Endothelial cell of umbilical vein (primary cell): ENCODE measurements at regions not wholly inside any gene's neighbourhood (a gene's known extent, or its start where the extent isn't known, plus 50 kb on each side); places are given as distances from the start of the nearest gene placed in this dataset.

ENCODE experiments used
- BruUV-seq: library from RNA; stranded (reverse); fragments of 400-500 nt; replicated peaks from 2 replicates; lab custom pipeline; 2021; lab: Mats Ljungman, UMichigan
- CTCF ChIA-PET: fragments of 300-600, 350-600 bp; sonication (Branson Sonifier 250); formaldehyde crosslinking; loops from one replicate; lab custom pipeline; 2021; ENCODE audit warnings: antibody characterized with exemption, inconsistent platforms; lab: Charles Lee
- POLR2A ChIA-PET: fragments of 300-600, 350-600 bp; sonication (Branson Sonifier 250); formaldehyde crosslinking; loops from one replicate; lab custom pipeline; 2021; ENCODE audit warnings: antibody characterized with exemption, inconsistent platforms; lab: Charles Lee
- DNase-seq: peaks from one replicate; pipeline ENCODE4 v3.0.0-alpha.2; 2011; ENCODE audit warnings: low read depth, low spot score
- FAIRE-seq: peaks from 2 replicates; lab custom pipeline; 2011; peaks lifted over from hg19 to GRCh38; lab: Jason Lieb, UNC
- H2AFZ ChIP-seq: 2 replicates; pipeline ENCODE4 v1.6.0; 2012; ENCODE audit warnings: low read depth, low read length, control low read depth, inconsistent platforms
- H3K27ac ChIP-seq: 2 replicates; pipeline ENCODE4 v1.5.1; 2011; ENCODE audit warnings: low read depth, mild to moderate bottlenecking, control low read depth, low read length, moderate library complexity; ENCODE audit not compliant: insufficient read depth
- H3K27me3 ChIP-seq, 2 experiments: 2 replicates each; pipeline versions ENCODE4 v1.6.0 to v1.6.1; 2011; ENCODE audit warnings: low read length in 2 of 2, mixed read lengths in 1 of 2; ENCODE audit not compliant: control insufficient read depth in 2 of 2, insufficient read depth in 2 of 2
- H3K36me3 ChIP-seq, 2 experiments: 2 replicates in 1 of 2; 3 replicates in 1 of 2; pipeline ENCODE4 v1.5.1; 2011; ENCODE audit warnings: low read length in 2 of 2, mild to moderate bottlenecking in 1 of 2, moderate library complexity in 1 of 2; ENCODE audit not compliant: control insufficient read depth in 2 of 2, insufficient read depth in 2 of 2; ENCODE audit errors: extremely low read depth in 1 of 2
- H3K4me1 ChIP-seq: 3 replicates; pipeline ENCODE4 v1.5.1; 2011; ENCODE audit warnings: mild to moderate bottlenecking, low read length; ENCODE audit not compliant: control insufficient read depth, insufficient read depth; ENCODE audit errors: extremely low read depth
- H3K4me2 ChIP-seq: 2 replicates; pipeline ENCODE4 v1.6.1; 2011; ENCODE audit warnings: low read length, control low read depth, mixed read lengths; ENCODE audit not compliant: insufficient read depth
- H3K4me3 ChIP-seq, 3 experiments: fragments of 200-600 bp in 1 of 3; sonication (generic), shearing (Covaris generic) in 1 of 3; replicated peaks in 1 of 3; 2 replicates each; pipeline ENCODE4 v1.5.1; 2011 to 2016; ENCODE audit warnings: control low read depth in 3 of 3, low read length in 3 of 3, mild to moderate bottlenecking in 2 of 3, inconsistent platforms in 1 of 3, low read depth in 1 of 3, moderate library complexity in 1 of 3; ENCODE audit not compliant: insufficient read depth in 1 of 3
- H3K79me2 ChIP-seq: 2 replicates; pipeline ENCODE4 v1.6.0; 2012; ENCODE audit warnings: low read length, inconsistent platforms; ENCODE audit not compliant: control insufficient read depth, insufficient read depth
- H3K9ac ChIP-seq: replicated peaks from 2 replicates; pipeline ENCODE3; 2011; ENCODE audit warnings: low read length, control low read depth; ENCODE audit not compliant: insufficient read depth; ENCODE audit errors: extremely low read depth
- H3K9me1 ChIP-seq: replicated peaks from 3 replicates; pipeline ENCODE4 v1.6.0; 2011; ENCODE audit warnings: mild to moderate bottlenecking, low read length; ENCODE audit not compliant: control insufficient read depth, insufficient read depth; ENCODE audit errors: extremely low read depth
- H3K9me3 ChIP-seq: replicated peaks from 2 replicates; pipeline ENCODE4 v1.5.1; 2012; ENCODE audit warnings: low read length, inconsistent platforms; ENCODE audit not compliant: control insufficient read depth, insufficient read depth
- H4K20me1 ChIP-seq: replicated peaks from 2 replicates; pipeline ENCODE3; 2011; ENCODE audit warnings: mild to moderate bottlenecking, low read length; ENCODE audit not compliant: control insufficient read depth, insufficient read depth; ENCODE audit errors: extremely low read depth
- CTCF ChIP-seq, 2 donors: IDR thresholded peaks; 1 replicate in 1 of 2; 2 replicates in 1 of 2; pipeline ENCODE4 v1.5.1; 2011; ENCODE audit warnings: low read length in 2 of 2, mild to moderate bottlenecking in 2 of 2, moderate library complexity in 2 of 2, control low read depth in 1 of 2, inconsistent platforms in 1 of 2, low read depth in 1 of 2; ENCODE audit not compliant: insufficient read depth in 1 of 2; ENCODE audit errors: extremely low read depth in 1 of 2
- EZH2 ChIP-seq: IDR thresholded peaks from 2 replicates; pipeline ENCODE4 v1.6.1; 2012; ENCODE audit warnings: borderline replicate concordance, low read depth, mild to moderate bottlenecking, moderate library complexity, low read length, inconsistent platforms; ENCODE audit not compliant: severe bottlenecking
- FOS ChIP-seq: IDR thresholded peaks from 2 replicates; pipeline ENCODE4 v1.6.1; 2011; ENCODE audit warnings: mild to moderate bottlenecking, low read length, moderate library complexity, borderline replicate concordance; ENCODE audit not compliant: insufficient read depth
- GATA2 ChIP-seq: IDR thresholded peaks from 2 replicates; pipeline ENCODE4 v1.7.0; 2011; ENCODE audit warnings: low read depth, mild to moderate bottlenecking, moderate library complexity, mixed read lengths, low read length; ENCODE audit not compliant: insufficient read length, insufficient read depth
- JUN ChIP-seq: IDR thresholded peaks from 2 replicates; pipeline ENCODE4 v1.6.1; 2011; ENCODE audit warnings: borderline replicate concordance, low read depth; ENCODE audit not compliant: insufficient read length, insufficient read depth
- MAX ChIP-seq: IDR thresholded peaks from 2 replicates; pipeline ENCODE4 v1.6.1; 2011; ENCODE audit not compliant: insufficient read depth, insufficient read length
- MYC ChIP-seq: IDR thresholded peaks from one replicate; pipeline ENCODE4 v1.6.1; 2011; ENCODE audit warnings: mild to moderate bottlenecking, low read depth, low read length
- POLR2A ChIP-seq: IDR thresholded peaks from 2 replicates; pipeline ENCODE4 v1.6.1; 2012; ENCODE audit warnings: low read depth, mild to moderate bottlenecking, control low read depth, low read length
- POLR2AphosphoS5 ChIP-seq: IDR thresholded peaks from 2 replicates; pipeline ENCODE4 v1.6.1; 2012; ENCODE audit warnings: low read depth, mild to moderate bottlenecking, control low read depth, low read length, moderate library complexity; ENCODE audit not compliant: insufficient read depth
- dilution Hi-C: fragments of 300-500 bp; cut with MboI; formaldehyde crosslinking; loops from one replicate; pipeline ENCODE4 v1.15.0; 2019; ENCODE audit warnings: low sequenced_read_pairs; ENCODE audit not compliant: extremely low pct_ligation_motif_present
- intact Hi-C: fragments of 100-400 bp; cut with micrococcal nuclease; formaldehyde crosslinking; loops from one replicate; pipeline ENCODE4 v1.10.0; 2022

GRCh38 chr18:2050702-2051201 lies 520.6 kb downstream of the METTL4 start:
- H3K27ac ChIP-seq, result no peak overlapping the region
- no peaks in the 10 kb centered on the region for H3K9me1 ChIP-seq
- H3K9ac ChIP-seq, result no peak overlapping the region
- no peaks in the 10 kb centered on the region for H4K20me1 ChIP-seq
- CTCF ChIA-PET, result no interaction called here
- no TSS peak for BruUV-seq
- no peak overlapping the region for H3K4me2 ChIP-seq
- DNase-seq (no peak), FAIRE-seq (no peak)
- no peak overlapping the region for H3K4me3 ChIP-seq
- dilution Hi-C loops (no loop called here), intact Hi-C loops (no loop called here)
- H3K36me3 ChIP-seq, result no peaks in the 10 kb centered on the region
- no peaks in the 10 kb centered on the region for H3K27me3 ChIP-seq
- no peaks in the 10 kb centered on the region for H3K79me2 ChIP-seq
- H3K4me1 ChIP-seq, result no peaks in the 10 kb centered on the region
- H2AFZ ChIP-seq, result no peak overlapping the region
- POLR2A ChIA-PET, result no interaction called here
- TF ChIP-seq CTCF (IDR thresholded peaks at IDR 0.05; ENCODE audit: extremely low read depth in 1 of 2, insufficient read depth in 1 of 2, low read depth in 1 of 2, low read length in 2 of 2) (no peak), EZH2 (no peak), POLR2A (no peak), FOS (no peak), GATA2 (no peak), MYC (no peak), MAX (no peak), JUN (no peak), POLR2AphosphoS5 (no peak)
- no peaks in the 10 kb centered on the region for H3K9me3 ChIP-seq
